SU-DHL-6 (cell line): ENCODE measurements at regions not wholly inside any gene's neighbourhood (a gene's known extent, or its start where the extent isn't known, plus 50 kb on each side); places are given as distances from the start of the nearest gene placed in this dataset.

ENCODE experiments used
- H2AFZ ChIP-seq: fragments of 200-600 bp; sonication (generic); 2 replicates; pipeline ENCODE4 v1.6.1; 2014; ENCODE audit warnings: low read depth, mild to moderate bottlenecking, moderate library complexity, mixed read lengths, antibody characterized with exemption, low read length; ENCODE audit not compliant: severe bottlenecking
- H3F3A ChIP-seq: fragments of 200-600 bp; shearing (Covaris generic); 2 replicates; pipeline ENCODE4 v1.6.0; 2016; ENCODE audit warnings: antibody characterized with exemption, mild to moderate bottlenecking; ENCODE audit not compliant: insufficient read depth
- H3K27ac ChIP-seq: fragments of 200-600 bp; sonication (generic); 2 replicates; pipeline ENCODE4 v1.5.1; 2016; ENCODE audit warnings: low read depth, mild to moderate bottlenecking, low read length, moderate library complexity, mixed read lengths
- H3K27me3 ChIP-seq: fragments of 200-600 bp; sonication (generic), shearing (Covaris generic); 2 replicates; pipeline ENCODE4 v1.6.0; 2014; ENCODE audit warnings: mild to moderate bottlenecking, low read length
- H3K36me3 ChIP-seq: fragments of 200-600 bp; sonication (generic); 2 replicates; pipeline ENCODE4 v1.6.1; 2014; ENCODE audit warnings: mild to moderate bottlenecking, low read length, mixed read lengths
- H3K4me2 ChIP-seq: fragments of 300-600, 200-600 bp; shearing (Covaris generic), sonication (generic); 2 replicates; pipeline ENCODE4 v1.6.0; 2014; ENCODE audit warnings: low read length, low read depth, mild to moderate bottlenecking; ENCODE audit not compliant: poor library complexity, severe bottlenecking
- H3K4me3 ChIP-seq: fragments of 200-600 bp; sonication (generic); 2 replicates; pipeline ENCODE4 v1.5.1; 2014; ENCODE audit warnings: antibody characterized with exemption, low read length, mild to moderate bottlenecking, mixed read lengths; ENCODE audit not compliant: insufficient read depth, poor library complexity, severe bottlenecking
- H3K79me2 ChIP-seq: fragments of 200-600 bp; sonication (generic); 2 replicates; pipeline ENCODE4 v1.6.1; 2014; ENCODE audit warnings: mild to moderate bottlenecking, low read length, moderate library complexity; ENCODE audit not compliant: insufficient read depth
- H3K9ac ChIP-seq: fragments of 200-600 bp; sonication (generic); 2 replicates; pipeline ENCODE4 v1.7.0; 2014; ENCODE audit warnings: mild to moderate bottlenecking, low read length
- H3K9me2 ChIP-seq: fragments of 200-600 bp; sonication (generic); replicated peaks from 2 replicates; pipeline ENCODE4 v1.6.1; 2014; ENCODE audit warnings: low read length; ENCODE audit not compliant: insufficient read depth
- H3K9me3 ChIP-seq: fragments of 200-600 bp; sonication (generic); 2 replicates; pipeline ENCODE4 v1.6.1; 2014; ENCODE audit warnings: low read length, mixed read lengths; ENCODE audit not compliant: insufficient read depth
- H4K20me1 ChIP-seq: fragments of 200-600 bp; sonication (generic); 2 replicates; pipeline ENCODE4 v1.6.1; 2014; ENCODE audit warnings: low read depth, mild to moderate bottlenecking, antibody characterized with exemption, low read length, moderate library complexity, mixed read lengths
- CTCF ChIP-seq: fragments of 200-600 bp; sonication (generic); IDR thresholded peaks from one replicate; pipeline ENCODE4 v1.5.1; 2017; ENCODE audit warnings: antibody characterized with exemption, mild to moderate bottlenecking, low read length, moderate library complexity; ENCODE audit not compliant: insufficient read depth, poor library complexity, severe bottlenecking
- EZH2phosphoT487 ChIP-seq: fragments of 200-600 bp; sonication (generic), shearing (Covaris generic); conservative IDR thresholded peaks from 2 replicates; pipeline ENCODE4 v1.6.1; 2018; ENCODE audit warnings: mild to moderate bottlenecking, antibody characterized with exemption, low read length, moderate library complexity, mixed read lengths

GRCh38 chr12:115553622-115554021, 723.9 kb downstream of the MED13L start:
- Histone ChIP-seq H4K20me1 (no peaks in the 10 kb centered on the region), H3K27ac (no peak overlapping the region), H3K79me2 (no peaks in the 10 kb centered on the region), H3K4me2 (no peak overlapping the region), H3F3A (no peaks in the 10 kb centered on the region), H3K27me3 (no peaks in the 10 kb centered on the region), H2AFZ (no peak overlapping the region), H3K9me3 (no peaks in the 10 kb centered on the region), H3K9me2 (no peaks in the 10 kb centered on the region), H3K4me3 (no peak overlapping the region), H3K36me3 (no peaks in the 10 kb centered on the region), H3K9ac (no peak overlapping the region)
- TF ChIP-seq EZH2phosphoT487, result no peak
- no peak for TF ChIP-seq CTCF

- Histone ChIP-seq H3F3A (no peaks in the 10 kb centered on the region), H3K27me3 (no peaks in the 10 kb centered on the region), H3K9ac (no peak overlapping the region), H4K20me1 (no peaks in the 10 kb centered on the region), H3K79me2 (no peaks in the 10 kb centered on the region), H3K4me2 (no peak overlapping the region), H3K4me3 (no peak overlapping the region), H3K36me3 (no peaks in the 10 kb centered on the region), H3K9me2 (no peaks in the 10 kb centered on the region), H3K9me3 (no peaks in the 10 kb centered on the region), H3K27ac (no peak overlapping the region), H2AFZ (no peak overlapping the region)
- TF ChIP-seq EZH2phosphoT487 (no peak), CTCF (no peak)
Measured at GRCh38 chr12:115543269-115543668, 734.2 kb downstream of the MED13L start.

- no peaks in the 10 kb centered on the region for H3K9me2 ChIP-seq
- no peaks in the 10 kb centered on the region for H3F3A ChIP-seq
- no peak overlapping the region for H3K9ac ChIP-seq
- H3K4me2 ChIP-seq, result no peak overlapping the region
- H3K79me2 ChIP-seq, result no peaks in the 10 kb centered on the region
- no peaks in the 10 kb centered on the region for H3K27me3 ChIP-seq
- no peak overlapping the region for H2AFZ ChIP-seq
- no peak for TF ChIP-seq CTCF
- no peak for TF ChIP-seq EZH2phosphoT487
- H3K4me3 ChIP-seq, result no peak overlapping the region
- H3K9me3 ChIP-seq, result no peaks in the 10 kb centered on the region
- H4K20me1 ChIP-seq, result no peaks in the 10 kb centered on the region
- no peaks in the 10 kb centered on the region for H3K36me3 ChIP-seq
- no peak overlapping the region for H3K27ac ChIP-seq
Measured at GRCh38 chr12:115542656-115543055, 734.8 kb downstream of the MED13L start.
